HG02759 (cell line): ENCODE measurements at regions not wholly inside any gene's neighbourhood (a gene's known extent, or its start where the extent isn't known, plus 50 kb on each side); places are given as distances from the start of the nearest gene placed in this dataset.
"Not testable (repeated sequence)": the region's sequence is repeated elsewhere in the genome, so short reads cannot be mapped to it uniquely, and the experiment has no call there.

ENCODE experiments used
- ATAC-seq: cut with Tn5 transposase; IDR thresholded peaks from one replicate; pipeline ENCODE4 v1.9.1; 2021; ENCODE audit warnings: mild to moderate bottlenecking, moderate library complexity; ENCODE audit not compliant: unreplicated experiment

DNA sequence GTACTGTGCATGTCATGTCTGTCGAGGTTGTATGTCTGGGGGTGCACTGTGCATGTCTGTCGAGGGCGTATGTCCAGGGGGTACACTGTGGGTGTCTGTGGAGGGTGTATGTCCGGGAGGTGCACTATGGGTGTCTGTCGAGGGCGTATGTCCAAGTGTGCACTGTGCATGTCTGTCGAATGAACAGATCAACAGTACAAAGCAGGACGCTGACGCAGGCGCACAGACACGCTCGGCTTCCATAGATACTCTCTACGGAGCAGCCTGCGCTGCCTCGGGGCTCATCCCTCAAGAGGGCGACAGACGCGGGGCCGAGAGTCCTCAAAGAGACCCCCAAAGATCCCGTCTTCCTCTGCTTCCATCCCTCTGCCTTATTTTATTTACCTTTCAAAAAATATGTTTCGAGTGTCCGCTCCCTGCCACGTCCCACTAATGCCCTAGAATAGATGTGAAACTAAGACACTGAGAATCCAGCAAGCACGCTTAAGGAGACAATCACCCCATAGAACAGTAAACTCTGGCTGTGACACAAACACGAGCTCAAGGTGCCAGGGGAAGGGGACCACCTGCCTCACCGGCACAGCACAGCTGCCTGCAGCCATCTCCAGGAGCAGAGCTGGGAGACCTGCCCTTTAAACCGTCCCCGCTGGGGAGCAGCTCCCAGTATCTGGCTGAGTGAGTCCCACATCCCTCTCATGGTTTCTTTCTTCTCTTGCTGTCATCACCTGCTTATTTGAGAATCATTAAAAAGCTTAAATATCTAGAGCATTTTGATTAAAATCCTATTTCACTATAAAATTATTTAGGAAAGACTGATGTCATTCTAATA, 250.5 kb upstream of the MYT1L start:
- ATAC-seq: no peak

DNA sequence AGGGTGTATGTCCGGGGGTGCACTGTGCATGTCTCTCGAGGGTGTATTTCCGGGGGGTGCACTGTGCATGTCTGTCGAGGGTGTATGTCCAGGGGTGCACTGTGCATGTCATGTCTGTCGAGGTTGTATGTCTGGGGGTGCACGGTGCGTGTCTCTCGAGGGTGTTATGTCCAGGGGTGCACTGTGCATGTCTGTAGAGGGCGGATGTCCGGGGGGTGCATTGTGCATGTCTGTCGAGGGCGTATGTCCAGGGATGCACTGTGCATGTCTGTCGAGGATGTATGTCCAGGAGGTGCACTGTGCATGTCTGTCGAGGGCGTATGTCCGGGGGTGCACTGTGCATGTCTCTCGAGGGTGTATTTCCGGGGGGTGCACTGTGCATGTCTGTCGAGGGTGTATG, 249.8 kb upstream of the MYT1L start:
- not testable (repeated sequence) for ATAC-seq

DNA sequence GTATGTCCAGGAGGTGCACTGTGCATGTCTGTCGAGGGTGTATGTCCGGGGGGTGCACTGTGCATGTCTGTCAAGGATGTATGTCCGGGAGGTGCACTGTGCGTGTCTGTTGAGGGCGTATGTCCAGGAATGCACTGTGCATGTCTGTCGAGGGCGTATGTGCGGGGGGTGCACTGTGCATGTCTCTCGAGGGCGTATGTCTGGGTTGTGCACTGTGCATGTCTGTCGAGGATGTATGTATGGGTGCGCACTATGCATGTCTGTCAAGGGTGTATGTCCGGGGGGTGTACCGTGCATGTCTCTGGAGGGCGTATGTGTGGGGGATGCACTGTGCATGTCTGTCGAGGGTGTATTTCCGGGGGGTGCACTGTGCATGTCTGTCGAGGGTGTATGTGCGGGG, 249.3 kb upstream of the MYT1L start:
- ATAC-seq: no peak

DNA sequence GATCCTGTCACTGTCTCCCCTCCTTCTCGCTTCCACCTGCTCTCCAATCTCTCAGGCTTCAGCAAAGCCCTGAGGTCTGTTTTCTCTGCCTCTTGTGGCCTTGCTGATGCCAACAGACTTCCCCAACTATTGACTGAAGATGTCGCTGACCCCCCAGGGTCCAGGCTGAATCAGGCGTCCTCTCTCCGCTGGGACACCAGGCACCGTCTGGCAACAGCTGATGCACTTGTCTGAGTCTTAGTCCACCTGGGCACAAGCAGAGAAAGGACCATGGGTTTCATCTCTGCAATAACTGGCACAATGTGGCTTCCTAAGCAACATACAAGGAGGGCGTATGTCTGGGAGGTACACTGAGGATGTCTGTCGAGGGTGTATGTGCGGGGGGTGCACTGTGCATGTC, 248.7 kb upstream of the MYT1L start:
- ATAC-seq: no peak

DNA sequence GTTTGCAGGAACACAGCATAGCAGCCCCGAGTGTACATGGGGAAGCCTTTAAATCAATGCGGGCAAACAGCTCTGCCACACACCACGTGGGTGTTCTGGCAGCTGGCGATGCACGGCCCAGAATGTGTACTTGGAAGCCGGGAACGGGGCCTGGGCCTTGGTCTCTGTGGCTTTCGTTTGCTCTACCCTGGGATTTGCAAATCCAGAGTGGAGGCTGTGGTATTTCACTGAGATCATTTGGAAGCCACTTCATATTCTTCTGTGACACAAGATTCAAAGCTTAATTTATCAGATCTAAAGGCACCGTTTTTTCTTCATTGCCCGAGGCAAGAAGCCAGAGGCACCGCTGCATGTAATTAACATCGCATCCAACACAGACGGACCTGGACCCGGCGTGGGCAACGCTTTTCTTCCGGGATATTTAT, 246.3 kb upstream of the MYT1L start:
- no peak for ATAC-seq

DNA sequence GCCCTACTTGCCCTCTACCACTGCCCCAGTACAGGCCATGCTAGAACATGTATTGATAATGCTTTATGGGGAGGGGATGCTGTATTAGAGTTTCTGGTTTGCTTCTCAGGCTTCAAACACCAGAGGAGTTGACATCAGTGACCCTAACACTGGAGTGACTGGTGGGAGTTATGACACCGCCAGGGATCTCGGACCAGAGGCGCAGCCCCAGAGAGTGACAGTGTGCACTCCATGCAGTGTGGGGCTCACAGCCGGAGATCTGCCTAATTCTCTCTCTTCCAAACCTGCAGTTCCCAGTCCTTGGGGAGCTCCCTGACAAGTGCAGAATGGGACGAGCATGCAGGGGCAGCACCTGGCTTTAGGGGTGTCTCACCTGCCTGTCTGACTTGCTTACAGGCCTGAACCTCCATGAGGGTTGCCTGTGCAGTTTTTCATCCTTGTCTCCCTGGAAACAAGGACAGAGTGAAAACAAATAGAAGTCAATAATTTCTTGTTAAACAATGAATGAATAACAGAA, 244.9 kb upstream of the MYT1L start:
- ATAC-seq: no peak

DNA sequence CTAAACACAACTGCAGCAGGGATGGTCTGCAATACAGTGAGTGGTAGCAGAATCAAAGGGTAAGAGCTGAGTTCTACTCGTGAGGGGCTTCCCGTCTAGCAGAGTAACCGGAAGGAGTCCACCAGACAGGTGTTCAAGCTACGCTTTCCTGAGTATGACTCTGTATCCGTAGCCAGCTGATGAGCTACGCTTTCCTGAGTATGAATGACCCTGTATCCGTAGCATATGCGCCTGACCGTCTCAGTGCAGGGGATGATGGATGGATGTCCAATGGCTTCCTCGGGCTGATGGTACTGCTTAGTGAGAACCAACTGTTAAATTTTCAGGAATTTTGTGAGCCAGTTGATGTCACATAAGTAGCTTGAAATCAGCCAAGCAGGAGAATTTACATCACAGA, 244.1 kb upstream of the MYT1L start:
- no peak for ATAC-seq

DNA sequence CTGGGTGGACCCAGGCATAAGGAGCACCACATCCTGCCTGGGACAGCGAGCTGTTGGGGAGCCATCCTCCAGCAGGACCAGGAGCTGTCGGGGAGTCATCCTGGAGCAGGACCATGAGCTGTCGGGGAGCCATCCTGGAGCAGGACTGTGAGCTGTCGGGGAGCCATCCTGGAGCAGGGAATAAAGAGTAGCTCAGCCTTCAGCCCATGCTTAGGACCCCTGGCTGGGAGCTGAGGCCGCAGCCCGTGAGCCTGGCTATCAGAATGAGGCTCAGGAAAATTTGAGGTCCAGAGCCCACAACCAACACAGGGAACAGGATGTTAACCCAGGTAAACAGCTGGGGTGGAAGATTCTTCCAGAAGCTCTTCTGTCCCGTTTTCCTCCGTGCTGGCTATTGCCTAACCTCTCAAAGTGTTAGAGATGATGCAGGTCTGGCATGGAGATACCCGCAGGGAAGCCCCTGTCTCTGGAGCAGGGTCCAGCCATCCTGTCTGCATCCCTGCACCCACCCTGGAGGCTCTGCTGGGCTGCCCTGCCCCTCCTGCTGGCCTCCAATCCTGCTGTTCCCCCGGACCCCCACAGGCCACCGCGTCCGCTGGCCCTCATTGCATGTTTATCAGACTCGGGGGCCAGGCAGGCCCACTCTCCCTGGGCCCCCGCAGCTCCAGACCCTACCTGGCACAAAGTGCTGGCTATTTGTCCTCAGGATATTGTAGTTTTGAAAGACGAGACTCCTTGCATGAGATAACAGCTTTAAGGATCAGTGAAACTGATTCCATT, 243.5 kb upstream of the MYT1L start:
- ATAC-seq: no peak

DNA sequence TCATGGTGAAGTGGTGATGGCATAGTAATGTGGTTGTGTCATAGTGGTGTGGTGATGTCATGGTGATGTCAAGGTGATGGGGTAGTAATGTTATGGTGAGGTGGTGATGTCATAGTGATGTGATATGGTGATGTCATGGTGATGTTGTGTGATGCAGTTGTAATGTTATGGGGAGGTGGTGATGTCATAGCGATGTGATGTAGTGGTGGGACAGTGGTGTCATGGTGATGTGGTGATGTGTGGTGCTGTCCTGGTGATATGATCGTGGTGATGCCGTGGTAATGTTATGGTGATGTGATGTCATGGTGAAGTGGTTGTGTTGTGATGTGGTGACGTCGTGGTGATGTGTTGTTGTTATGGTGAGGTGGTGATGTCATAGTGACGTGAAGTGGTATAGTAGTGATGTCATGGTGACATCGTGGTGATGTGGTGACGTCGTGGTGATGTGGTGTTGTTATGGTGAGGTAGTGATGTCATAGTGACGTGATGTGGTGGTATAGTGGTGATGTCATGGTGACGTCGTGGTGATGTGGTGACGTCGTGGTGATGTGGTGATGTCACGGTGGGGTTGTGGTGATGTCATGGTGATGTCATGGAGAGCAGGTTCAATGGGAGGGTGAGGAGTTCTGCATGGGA, 242.7 kb upstream of the MYT1L start:
- ATAC-seq: no peak

DNA sequence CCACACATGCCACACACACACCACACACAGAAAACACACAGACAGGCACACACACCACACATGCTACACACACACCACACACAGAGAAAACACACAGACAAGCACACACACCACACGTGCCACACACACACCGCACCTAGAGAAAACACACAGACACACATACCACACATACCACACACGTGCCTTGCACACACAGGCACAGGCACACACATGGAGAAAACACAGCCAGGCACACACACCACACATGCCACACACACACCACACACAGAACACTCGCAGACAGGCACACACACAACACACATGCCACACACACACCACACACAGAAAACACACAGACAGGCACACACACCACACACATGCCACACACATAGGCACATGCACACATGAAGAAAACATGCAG, 242.1 kb upstream of the MYT1L start:
- no peak for ATAC-seq

DNA sequence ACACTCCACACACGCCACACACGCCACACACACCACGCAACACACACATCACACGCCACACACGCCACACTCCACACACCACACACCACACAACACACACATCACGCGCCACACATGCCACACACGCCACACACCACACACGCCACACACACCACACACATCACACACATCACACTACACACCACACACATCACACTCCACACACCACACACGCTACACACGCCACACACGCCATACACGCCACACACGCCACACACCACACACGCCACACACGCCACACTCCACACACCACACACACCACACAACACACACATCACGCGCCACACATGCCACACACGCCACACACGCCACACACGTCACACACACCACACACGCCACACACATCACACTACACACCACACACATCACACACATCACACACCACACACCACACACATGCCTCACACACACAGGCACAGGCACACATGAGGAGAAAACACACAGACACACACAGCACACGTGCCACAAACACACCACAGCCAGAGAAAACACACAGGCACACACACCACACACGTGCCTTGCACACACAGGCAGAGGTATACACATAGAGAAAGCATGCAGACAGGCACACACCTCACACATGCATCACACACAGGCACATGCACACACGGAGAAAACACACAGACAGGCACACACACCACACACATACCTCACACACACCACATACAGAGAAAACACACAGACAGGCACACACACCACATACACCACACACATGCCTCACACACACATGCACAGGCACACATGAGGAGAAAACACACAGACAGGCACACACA, 241.5 kb upstream of the MYT1L start:
- no peak for ATAC-seq

DNA sequence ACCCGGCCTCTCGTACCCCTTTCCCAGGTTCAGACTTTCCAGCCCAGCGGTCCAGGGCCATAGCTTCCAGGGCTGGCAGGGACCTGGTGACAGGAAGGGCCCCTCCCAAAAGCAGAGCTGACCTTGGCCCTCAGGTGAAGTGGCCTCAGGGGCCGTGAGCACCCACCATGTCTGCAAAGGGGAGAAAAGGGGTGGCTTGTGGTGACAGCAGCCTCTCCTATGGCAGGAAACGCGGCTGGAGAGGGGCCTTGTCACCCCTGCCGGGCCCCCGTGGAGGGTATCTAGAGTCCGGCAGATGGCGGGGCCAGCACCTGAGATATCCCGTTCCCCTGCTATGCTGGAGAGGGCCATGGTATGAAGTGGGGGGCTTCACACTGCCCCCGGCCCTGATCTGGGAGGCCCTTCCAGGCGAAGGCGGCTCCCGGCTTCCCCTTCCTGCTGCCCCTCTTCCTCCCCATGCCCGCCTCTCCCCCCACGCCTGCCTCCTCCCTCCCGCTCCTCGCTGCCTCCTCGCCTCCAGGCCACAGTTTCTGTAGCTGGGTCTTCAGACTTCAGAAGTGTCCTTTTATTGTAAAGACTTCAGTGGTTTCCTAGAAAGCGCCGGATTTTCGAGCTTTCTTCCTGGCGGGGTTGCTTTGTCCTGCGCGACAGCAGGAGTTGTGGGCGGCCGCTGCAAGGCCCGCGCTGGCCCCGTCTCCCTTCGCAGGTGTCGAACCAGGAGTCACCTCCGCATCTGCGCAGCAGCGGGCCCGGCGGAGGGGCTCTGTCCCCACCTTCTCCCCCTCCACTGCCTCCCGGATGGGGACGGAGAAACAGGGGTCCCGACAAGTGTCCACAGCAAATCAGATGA, 240.5 kb upstream of the MYT1L start:
- no peak for ATAC-seq

DNA sequence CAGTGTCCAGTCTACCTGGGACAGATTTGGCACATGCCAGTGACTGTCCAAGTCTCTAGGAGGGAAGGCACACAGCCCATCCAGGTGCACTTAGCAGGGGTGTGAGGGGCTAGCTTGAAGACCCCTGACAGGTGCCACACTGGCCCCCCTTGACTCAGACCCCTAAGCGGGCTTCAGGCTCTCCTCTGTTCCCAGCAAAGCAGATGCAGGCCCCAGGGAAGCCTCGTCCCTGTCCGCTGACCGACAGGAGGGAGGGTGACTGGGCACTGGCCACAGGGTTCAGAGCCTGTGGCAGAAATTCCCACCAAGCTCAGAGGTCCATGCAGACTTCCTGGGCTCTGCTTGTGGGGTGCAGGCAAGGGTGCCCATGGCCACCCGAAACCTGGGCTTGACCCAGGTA, 239.8 kb upstream of the MYT1L start:
- ATAC-seq: no peak

DNA sequence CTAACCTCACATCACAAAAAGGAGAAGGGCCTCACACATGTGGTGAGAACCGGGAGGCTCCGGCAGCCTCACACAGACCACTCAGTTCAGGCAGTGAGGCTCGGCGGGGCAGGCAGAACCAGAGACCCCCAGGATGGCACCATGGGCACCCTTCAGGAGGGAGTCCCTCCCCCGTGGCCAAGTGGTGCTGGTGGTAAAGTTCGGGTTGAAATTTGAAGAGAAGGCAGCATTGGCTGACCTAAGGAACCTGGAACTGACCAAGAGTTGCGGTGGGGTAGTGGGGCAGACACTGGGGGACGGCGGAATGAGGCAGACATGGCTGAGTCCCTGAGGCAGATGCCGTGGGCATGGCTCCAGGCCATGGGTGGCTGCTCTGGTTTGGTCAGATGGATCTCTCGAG, 239.3 kb upstream of the MYT1L start:
- no peak for ATAC-seq

DNA sequence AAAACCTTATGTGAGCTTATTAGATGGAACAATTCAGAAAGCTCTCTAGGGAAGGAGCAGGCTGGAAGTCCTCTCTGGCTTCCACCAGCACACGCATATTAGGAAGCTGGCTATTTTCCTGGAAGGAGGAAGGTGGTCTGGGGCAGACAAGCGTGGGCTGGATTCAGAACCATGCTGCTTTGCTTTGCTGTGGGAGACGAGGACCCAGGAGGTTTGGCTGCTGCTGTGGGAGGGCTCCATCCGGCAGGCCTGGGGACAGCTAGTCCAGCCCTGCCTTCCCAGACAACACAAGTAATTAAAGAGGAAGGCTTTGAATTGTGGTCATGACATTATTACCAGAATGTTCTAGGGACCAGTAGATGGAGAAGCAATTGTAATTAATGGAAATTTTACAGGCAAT, 238.8 kb upstream of the MYT1L start:
- no peak for ATAC-seq

DNA sequence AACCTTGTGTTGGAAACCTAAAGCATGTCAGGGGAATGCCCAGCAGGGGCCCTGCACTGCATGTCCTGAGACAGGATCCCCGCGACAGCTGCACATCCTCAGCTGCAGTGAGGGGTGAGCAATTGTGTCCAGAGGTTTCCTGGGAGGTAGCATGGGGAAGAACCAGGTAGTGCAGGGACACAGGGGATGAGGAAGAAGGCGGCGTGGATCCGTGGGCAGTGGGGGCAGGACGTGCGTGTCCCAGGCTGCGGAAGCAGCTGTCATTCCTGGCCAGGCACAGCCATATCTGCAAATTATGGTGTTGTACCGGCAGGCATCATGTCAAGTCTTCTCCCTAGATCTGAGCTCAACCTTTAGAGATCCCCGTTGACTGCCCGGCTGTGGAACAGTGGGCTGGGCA, 238.2 kb upstream of the MYT1L start:
- ATAC-seq: no peak

DNA sequence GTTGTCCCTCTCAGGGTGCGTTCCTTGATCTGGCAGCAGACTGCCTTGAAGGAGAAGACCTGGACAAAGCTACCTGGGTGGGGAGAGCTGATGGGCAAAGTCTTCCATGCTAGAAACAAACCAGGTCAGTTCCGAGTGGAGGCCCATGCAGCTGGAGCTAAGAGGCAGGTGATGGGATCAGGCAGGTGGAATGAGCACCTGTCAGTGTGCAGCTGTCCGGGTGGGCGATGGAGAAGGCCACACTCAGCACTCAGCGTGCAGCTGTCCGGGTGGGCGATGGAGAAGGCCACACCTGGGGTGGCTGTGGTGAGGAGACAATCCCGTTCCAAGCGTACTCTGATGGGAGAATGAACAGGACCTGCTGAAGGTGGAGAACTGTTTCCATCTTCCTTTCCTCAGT, 237.3 kb upstream of the MYT1L start:
- no peak for ATAC-seq

DNA sequence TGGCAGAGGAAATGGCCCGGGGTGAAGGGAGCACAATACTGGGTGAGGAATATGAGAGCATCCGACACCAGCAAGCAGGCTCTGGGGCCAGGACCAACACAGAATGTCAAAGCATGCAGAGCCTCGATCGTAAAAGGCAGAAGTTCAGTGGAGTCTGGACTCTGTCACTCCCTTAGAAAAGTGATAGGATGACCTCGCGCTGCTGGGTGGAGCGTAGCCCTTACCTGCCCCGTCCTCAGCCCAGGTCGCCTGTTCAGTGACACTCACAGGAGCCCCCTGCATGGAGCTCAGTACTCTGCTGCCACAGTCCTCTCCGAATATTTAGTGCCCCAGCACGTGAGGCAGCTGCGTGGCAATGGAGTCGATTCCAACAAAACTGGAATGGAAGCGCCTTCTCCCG, 236.7 kb upstream of the MYT1L start:
- ATAC-seq: no peak

DNA sequence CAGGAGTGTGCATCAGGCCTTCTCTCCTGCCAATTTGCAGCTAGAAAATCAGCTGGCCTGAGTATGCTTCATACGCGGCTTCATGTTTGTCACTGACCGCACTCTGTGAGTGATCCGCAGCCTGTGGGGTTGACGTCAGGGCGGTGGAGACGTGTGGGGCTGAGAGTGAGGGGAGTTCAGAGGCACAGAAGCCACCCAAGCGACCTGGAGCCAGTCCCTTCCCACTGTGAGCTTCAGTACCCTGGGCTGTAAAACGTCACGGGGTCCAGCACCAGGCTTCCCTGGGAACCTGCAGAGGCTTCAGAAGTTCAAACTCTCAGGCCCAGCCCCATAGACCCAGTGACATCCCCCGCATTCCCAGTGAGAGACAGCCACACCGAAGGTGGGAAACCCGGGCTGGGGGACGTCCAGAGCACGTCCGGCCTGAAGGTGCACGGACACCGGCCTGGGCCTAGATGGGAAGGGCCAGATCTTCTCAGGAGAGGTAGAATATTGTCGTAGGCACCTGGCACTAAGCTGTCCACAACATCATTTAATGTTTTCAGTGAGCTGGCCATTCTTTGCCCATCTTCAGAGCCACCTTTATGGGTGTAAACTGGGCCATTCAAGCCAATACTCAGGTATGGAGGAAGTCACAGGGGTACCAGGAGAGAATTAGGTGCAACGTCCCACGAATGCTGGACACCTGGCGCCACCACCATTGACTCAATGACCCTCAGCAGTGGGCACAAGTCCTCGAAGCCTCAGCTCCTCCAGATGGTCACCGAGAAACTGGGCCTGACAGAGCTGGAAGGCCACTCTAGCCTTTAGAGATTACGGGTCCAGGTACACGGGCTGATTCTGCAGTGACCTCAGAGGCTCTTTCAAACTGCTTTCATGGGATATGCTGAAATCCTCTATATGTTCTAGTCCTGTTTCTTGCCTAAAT, 235.6 kb upstream of the MYT1L start:
- no peak for ATAC-seq
